ENCODE measurements at regions not wholly inside any gene's neighbourhood (a gene's known extent, or its start where the extent isn't known, plus 50 kb on each side); places are given as distances from the start of the nearest gene placed in this dataset.
"Not testable (repeated sequence)": the region's sequence is repeated elsewhere in the genome, so short reads cannot be mapped to it uniquely, and the experiment has no call there.

DNA sequence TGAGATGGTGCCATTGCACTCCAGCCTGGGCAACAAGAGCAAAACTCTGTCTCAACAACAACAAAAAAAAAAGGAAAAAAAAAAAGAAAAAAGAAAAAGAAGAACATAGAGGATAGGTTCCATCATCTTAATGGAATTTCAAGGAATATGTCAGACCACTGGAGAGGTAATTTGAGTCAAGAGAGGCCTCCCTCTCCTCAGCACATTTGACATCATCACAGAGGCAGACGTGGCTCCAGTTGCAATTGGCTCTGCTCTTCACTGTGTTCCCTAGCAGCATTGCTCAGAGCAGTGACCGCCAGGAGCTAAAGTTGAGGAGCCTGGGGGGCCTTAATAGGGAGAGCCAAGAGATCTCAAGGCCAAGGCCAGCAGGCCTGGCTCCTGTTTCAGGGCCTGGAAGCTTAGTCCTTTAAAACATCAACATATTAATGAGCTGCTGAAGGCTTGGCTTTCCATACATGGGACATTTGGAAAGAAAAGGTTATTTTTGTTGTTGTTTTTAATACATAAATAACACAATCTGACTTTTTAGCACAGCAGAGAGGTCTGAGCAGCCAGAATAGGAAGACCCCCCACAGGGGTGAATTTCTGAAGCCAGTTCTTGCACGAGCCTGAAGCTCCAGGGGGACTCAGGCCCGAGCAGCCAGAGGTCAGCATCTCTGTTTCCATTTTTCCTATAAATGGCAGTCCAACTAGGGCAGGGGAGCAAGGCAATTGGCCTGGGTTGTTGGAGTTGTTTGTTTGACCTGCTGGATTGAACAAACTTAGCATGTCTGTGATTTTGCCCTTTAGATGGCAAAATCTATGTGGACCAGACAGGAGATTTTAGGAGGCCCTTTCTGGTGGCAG lies 118.3 kb upstream of the FGGY start:
- DNase-seq (ENCODE audit: low read depth): no peak

DNA sequence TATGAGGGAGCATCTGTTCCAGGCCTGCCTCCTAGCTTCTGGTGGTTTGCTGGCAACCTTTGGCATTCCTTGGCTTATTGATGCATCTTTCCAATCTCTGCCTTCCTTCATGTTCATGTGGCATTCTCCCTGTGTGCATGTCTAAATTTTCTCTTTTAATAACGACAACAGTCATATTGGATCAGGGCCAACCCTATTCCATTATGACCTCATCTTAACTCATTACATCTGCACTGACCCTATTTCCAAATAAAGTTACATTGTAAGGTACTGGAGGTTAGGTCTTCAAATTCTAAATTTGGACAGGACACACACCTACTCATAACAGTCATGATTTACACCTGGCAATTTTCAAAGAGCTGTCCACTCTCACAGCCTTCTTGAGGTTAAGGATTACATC lies 117.2 kb upstream of the FGGY start:
- DNase-seq (ENCODE audit: low read depth): no peak

DNA sequence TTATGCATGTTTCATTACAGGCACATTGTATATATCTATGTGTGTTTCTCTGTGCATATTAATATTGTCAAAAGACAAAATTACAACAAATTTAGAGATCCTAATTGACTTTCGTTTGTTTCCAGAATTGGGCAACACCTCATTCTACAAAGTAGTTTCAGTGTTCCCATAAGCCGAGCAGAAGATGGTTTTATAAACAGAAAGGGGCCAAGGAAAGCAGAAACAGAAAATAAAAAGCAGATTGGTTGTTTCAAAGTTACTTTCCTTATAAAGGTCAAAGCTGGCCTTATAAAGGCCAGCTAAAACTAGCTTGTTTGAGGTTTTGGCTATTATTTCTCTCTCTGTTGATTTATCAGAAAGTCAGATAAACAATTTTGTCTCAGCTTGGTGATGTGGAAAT lies 116.2 kb upstream of the FGGY start:
- no peak for DNase-seq (ENCODE audit: low read depth)

DNA sequence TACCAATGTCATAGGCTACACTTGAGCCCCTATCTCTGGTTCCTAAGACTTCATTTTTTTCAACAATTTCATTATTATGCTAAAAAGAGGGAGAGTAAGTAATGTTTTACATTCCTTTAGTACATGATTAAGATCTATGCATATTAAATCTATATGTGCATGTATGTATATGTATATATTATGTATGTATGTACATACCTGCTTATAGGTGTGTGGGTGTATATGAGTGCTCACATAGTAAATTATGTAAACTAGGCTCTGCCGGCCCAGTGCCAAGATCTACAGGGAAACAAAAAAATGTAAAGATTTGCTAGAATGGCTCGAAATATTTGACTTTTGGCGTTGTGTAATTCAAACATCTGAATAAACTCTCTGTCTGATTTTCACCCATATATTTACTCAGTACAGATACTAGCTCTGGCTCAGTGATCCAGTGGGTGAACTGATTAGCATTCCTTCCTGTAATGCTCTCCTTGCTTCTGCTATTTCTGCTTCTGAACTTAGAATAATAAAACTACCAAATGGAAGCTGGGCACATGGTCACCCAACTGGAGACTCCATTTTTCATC lies 113.1 kb upstream of the FGGY start:
- no peak for DNase-seq (ENCODE audit: low read depth)

DNA sequence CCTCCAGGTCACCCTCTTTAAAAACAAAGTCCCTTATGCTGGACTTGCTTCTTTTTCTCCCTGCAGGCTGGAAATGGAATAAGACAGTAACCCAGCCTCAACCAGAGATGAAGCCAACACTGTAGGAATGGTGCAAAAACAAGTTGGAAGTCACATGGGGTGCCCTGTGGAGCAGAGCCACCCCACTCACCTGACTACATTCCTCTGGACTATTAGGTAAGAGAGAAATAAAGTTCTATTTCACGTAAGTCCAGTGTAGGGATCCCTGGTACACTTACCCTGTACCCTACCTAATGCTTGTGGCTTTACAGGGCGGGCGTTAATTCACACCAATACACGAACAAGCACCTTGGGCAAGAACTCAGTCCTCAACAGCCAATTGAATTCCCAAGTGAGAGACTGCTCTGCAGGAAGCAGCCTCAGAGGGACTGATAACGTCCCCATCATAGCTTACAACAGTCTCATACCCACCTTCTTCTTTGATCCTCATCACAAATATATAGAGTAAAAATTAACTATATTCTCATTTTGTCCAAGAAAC lies 112.5 kb upstream of the FGGY start:
- DNase-seq (ENCODE audit: low read depth): no peak

DNA sequence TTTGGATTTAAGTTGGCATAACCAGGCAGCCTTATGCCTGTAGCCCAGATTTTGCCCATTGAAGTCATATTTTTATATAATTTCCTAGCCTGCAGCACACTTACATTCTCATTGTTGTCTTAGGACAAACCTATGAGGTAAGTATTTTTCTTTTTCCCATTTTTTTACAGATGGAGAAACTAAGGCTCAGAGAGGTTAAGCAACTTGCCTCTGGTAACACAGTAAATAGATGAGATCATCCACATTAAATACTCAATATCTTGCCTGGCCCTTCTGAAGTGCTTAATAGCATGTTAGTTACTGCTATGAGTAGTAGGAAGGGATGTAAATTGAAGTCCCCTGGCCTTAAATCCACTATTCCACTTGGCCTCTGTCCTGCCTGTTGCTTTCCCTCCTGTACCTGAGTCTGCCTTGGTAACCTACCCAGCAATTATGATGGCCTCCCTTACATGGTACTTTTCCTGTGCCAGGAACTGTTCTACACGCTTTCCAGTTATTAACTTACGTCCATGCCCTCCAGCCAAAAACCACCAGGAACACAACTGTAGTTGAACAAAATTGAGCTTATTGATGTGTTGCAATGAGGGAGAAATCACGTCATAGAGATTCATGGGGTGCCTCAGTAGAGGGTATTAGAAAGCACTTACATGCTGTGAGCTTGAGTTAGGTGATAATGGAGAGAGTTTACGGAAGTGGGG lies 111.6 kb upstream of the FGGY start:
- no peak for DNase-seq (ENCODE audit: low read depth)

DNA sequence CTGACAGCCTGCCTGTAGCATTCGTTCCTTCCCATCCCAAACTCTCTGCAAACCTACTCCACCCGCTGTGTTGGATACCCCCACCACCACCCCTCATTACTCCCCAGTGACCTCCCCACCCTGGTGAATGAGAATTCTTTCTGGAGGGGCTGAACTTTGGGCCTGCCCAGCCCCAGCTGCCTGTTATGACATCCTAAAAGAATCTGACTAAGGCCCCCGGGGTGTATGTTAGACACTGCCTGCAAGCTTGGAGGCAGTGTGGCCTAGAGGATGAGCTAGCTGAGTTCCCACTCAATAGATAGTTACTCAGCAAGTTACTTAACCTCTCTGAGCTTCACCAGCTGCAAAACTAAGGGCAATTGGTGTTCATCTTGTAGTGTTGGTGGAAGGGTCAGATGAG lies 110.2 kb upstream of the FGGY start:
- no peak for DNase-seq (ENCODE audit: low read depth)

DNA sequence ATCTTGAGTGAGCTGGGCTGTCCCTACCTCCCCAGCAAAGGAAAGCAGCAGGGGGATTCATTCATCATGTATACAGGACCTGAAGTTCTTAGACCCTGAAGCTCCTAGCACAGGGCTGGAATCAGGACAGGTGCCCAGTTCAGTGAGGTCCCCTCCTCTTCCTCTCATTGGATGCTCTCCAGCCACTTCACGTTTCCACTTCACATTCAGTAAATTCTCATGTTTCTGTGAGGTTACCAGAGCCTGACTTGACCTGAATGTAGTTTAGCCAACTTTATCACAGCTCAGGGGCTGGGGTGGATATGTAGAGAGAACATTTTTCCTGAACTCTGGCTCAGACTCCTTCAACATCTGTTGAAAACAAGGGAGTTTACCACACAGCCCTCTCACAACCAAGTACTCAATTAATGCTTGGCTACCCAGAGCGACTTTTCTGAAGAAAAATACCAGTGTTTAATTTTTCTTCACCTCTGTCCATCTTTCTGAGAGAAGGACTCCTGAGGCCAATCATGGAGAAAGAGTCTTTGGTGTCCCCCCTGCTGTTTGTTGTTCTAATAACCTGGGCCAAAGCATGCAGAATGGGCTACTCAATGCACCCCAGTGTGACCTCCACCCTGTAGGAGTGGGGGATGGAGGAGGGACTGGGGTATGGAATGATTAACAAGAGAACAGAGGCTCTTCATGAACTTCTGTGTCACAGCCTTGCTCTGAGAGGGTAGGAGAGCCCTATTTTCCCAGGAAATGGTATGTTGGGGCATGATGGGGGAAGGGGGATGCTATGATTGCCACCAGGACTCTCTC lies 108.3 kb upstream of the FGGY start:
- no peak for DNase-seq (ENCODE audit: low read depth)

DNA sequence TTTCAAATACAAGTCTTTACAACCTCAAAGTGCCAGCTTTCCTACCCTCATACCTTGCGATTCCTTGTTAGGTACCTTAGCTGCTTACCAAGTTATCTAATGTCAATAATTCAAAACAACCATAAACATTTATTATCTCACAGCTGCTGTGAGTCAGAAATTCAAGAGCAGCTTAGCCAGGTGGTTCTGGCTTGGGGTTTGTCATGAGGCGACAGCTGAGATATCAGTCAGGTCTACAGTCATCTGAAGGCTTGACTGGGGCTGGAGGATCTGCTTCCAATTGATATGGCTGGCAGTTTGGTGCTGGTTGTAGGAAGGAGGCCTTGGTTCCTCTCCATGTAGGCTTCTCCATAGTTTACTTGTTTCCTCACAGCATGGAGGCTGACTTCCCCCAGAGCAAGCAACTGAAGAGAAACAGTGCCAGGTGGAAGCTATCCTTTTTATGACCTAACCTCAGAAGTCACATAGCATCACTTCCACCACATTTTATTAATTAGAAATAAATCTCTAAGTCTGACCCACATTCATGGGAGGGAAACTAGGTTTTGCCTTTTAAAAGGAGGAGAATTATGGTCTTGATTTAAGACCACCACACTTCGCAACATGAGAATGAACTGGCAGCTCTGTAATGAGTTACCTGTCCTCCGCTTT lies 103.3 kb upstream of the FGGY start:
- no peak for DNase-seq (ENCODE audit: low read depth)

DNA sequence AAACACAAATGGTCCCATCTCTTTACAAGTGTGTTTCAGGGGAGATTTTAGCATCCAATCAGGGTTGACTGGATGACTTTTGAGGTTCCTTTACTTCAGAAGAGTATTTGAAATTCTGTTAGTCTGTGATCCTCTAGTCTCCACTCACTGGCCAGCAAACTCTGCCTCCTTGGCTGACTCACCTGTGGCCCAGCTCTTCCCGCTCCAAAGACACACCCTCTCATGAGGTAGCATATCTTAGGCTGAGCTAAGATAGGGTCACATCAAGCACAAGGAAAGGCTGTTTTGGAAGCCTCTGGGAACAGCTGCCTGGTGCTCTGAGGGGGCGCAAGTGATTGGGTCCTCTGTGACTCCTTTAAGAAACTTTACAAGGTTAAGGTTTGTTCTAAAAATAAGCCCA lies 102.3 kb upstream of the FGGY start:
- DNase-seq (ENCODE audit: low read depth): no peak

DNA sequence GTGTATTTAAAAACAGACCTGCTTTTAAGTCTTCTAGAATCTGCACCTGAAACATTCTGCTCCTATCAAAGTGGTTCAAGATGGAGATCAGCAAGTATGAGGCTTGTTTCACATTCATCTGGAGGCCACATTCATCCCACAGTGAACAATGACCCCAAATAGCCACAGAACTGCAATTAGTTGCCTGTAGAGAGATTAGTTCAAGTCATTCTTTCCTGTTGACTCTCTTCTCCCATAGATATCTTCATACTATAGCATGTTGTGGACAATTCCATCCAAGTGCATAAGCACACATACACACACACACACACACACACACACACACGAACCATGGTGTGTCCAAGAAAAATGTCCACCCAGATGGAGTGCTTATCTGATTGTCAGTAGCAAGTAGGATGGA lies 101.7 kb upstream of the FGGY start:
- DNase-seq (ENCODE audit: low read depth): no peak

DNA sequence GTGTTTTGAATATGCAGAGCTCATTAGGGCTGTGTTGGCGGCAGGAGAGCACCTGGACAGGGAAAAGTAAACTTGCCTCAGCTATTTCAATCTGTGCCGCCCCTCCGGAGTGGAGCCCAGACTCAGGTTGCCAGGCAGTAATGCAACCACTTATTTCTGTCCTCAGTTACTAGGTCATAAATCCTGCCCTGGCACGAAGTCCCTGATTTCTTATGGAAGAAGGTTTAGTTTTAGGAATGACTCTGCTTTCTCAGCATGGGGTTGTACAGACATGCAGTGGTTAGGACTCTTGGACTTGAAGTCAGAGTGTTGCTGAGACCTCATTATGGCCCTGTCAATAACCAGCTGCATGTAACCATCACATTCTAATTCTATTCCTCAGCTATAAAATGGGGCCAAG lies 98.3 kb upstream of the FGGY start:
- no peak for DNase-seq (ENCODE audit: low read depth)

DNA sequence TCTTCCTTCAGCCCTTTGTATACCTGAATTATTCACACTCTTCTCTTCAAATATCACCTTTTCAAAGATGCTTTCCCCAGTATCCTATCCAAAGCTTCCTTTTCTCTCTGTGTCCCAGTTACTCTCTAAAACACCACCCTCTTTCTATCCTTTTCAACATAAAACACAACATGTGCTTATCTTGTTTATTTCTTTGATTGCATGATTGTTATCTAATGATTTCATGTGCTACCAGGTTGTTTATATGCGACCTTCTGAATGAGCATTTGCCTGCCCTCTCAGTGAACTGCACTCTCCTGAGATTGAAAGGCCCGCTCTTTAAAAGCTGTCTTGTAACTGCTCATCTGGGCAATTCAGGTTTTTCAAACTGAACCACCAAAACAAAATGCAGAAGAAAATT lies 97.7 kb upstream of the FGGY start:
- DNase-seq (ENCODE audit: low read depth): no peak

DNA sequence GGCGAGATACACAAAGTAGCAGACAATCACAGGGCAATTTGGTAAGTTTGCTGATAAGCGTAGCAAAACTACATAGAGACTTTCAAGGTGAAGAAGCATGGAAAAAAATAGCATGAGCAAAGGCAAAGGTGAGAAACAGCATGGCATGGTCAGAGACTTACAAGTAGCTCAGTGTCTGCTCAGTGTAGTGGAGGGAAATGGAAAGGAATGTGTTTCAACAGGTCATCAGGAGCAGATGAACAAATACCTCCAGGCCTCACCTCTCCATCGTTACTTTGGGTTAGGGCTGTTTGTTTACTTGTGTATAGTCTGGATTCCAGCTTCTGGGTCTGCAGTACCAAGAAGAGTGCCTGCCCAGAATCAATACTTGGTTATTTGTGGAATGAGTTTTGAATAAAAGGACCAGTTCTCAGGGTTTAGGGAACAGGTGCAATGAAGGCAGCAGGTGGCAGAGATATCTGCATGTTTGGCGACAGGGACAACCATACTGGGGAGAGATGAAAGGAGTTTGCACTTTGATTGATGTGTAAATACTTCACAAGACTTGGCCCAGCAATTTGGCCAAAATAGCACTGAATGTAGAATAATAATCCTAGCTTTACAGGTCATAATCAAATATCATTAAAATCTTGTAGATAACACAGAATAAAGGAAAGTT lies 97.0 kb upstream of the FGGY start:
- no peak for DNase-seq (ENCODE audit: low read depth)

DNA sequence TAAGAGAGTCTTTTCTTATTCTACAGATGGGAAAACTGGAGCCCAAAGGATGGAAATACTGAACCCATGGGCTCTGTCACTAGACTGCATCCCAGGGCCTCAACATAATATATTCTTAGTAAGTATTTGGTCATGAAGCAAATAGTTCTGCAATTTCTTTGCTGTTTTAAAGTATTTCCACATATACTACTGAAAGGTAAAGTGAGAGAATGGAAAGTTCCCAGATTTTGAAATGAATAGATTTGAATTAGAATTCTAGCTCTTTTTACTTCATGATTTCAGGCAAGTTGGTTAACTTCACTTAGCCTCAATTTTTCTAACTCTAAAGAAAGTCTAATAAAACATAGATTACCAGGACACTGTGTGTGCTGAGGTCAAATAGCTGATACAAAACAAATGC lies 95.6 kb upstream of the FGGY start:
- no peak for DNase-seq (ENCODE audit: low read depth)

DNA sequence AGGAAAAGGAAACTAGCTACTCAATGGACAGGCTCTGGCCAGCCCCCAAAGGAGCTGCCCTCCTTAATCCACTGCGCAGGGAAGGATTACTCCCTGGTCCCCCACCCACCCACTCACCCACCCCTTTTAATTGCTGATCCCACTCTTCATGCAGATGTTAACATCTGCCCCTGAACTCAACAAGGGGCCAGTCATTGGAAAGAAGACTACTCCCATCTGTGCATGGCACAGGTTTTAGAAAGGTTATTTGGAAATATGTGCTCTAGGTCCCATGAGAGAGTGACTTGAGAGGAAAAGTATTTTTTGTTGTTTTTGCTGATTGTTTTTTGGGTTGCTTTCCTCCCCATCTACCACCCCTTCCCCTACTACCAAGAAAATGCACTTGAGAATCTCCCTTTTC lies 94.4 kb upstream of the FGGY start:
- DNase-seq (ENCODE audit: low read depth): no peak

DNA sequence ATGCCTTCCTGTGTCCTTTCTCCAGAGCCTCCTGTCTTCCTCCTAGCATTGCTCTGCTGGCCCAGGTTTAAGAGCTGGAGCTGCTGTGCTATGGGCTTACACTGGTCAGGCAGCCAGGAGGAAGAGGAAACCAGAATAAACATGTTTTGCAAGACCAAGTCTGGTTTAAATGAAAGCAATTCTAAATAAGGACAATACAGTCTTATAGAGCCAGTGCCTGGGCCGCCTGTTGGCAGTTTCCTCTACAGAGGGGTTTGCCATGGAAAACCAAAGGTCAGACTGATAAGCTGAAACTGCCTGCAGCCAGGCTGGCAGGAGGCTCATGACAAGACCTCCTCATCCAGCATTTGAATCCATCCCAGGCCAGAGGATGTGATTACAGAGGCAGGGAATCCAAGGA lies 92.9 kb upstream of the FGGY start:
- no peak for DNase-seq (ENCODE audit: low read depth)

DNA sequence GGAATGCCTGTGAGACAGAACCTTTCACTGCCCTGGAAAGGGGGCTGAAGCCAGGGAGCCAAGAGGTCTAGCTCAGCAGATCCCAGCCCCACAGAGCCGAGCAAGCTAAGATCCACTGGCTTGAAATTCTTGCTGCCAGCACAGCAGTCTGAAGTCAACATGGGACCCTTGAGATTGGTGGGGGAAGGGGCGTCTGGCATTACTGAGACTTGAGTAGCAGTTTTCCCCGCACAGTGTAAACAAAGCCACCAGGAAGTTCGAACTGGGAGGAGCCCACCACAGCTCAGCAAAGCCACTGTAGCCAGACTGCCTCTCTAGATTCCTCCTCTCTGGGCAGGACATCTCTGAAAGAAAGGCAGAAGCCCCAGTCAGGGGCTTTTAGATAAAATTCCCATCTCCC lies 90.3 kb upstream of the FGGY start:
- not testable (repeated sequence) for DNase-seq (ENCODE audit: low read depth)

DNA sequence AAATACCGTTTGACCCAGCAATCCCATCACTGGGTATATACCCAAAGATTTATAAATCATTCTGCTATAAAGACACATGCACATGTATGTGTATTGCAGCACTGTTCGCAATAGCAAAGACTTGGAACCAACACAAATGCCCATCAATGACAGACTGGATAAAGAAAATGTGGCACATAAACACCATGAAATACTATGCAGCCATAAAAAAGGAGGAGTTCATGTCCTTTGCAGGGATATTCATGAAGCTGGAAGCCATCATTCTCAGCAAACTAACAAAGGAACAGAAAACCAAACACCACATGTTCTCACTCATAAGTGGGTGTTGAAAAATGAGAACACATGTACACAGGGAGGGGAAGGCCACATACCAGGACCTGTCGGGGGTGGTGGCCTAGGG lies 86.5 kb upstream of the FGGY start:
- DNase-seq (ENCODE audit: low read depth): not testable (repeated sequence)

DNA sequence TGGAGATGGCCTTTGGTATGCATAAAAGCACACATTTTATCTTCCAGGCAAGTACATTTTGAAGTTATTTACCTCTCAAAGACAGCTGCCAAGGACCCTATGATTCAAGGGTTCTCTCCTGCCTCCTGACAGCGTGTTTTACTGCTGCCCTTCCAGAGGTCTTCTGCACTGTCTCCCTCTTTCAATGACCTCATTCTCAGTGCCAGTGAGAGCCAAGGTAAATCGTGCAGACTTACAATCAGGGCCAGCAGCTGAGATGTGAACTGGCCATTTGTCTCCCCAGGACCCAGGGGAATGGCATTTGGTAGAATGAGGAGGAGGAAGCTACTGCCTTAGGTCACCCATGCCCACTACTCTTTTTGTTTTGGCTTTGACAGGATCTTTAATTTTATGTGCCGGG lies 84.2 kb upstream of the FGGY start:
- no peak for DNase-seq (ENCODE audit: low read depth)

Measured in stimulated activated CD8-positive, alpha-beta memory T cell treated with anti-CD3 and anti-CD28 coated beads, Interleukin-4, amount 100 ng/mL, for 24 hours (primary cell).